Neural progenitor cell (in vitro differentiated cells): ENCODE measurements at regions not wholly inside any gene's neighbourhood (a gene's known extent, or its start where the extent isn't known, plus 50 kb on each side); places are given as distances from the start of the nearest gene placed in this dataset.
A peak's percentile ranks its signal among the peaks of the same experiment; 100 is the strongest.
"Not testable (repeated sequence)": the region's sequence is repeated elsewhere in the genome, so short reads cannot be mapped to it uniquely, and the experiment has no call there.

Source experiments
- DNase-seq: peaks from one replicate; pipeline ENCODE4 v3.0.0-alpha.2; 2016; ENCODE audit warnings: low spot score
- H2AFZ ChIP-seq: fragments of 200-600 bp; sonication (generic); replicated peaks from 2 replicates; pipeline ENCODE4 v1.6.1; 2016; ENCODE audit warnings: antibody characterized with exemption
- H3F3A ChIP-seq: fragments of 200-600 bp; sonication (generic); 2 replicates; pipeline ENCODE4 v1.6.1; 2016; ENCODE audit warnings: antibody characterized with exemption, low read depth
- H3K27ac ChIP-seq: fragments of 200-600 bp; sonication (generic); 2 replicates; pipeline ENCODE4 v1.5.1; 2016; ENCODE audit warnings: mild to moderate bottlenecking
- H3K27me3 ChIP-seq: fragments of 200-600 bp; sonication (generic); 2 replicates; pipeline ENCODE4 v1.6.1; 2016; ENCODE audit warnings: mild to moderate bottlenecking, moderate library complexity
- H3K36me3 ChIP-seq: fragments of 200-600 bp; sonication (generic); 2 replicates; pipeline ENCODE4 v1.5.1; 2016
- H3K4me1 ChIP-seq: fragments of 200-600 bp; sonication (generic); 2 replicates; pipeline ENCODE4 v1.6.1; 2016; ENCODE audit warnings: mixed run types
- H3K4me2 ChIP-seq: fragments of 200-600 bp; sonication (generic); 2 replicates; pipeline ENCODE4 v1.6.1; 2016
- H3K4me3 ChIP-seq: fragments of 200-600 bp; sonication (generic); 2 replicates; pipeline ENCODE4 v1.5.1; 2016
- H3K79me2 ChIP-seq: fragments of 200-600 bp; sonication (generic); 2 replicates; pipeline ENCODE4 v1.6.1; 2016; ENCODE audit warnings: low read depth
- H3K9ac ChIP-seq: fragments of 200-600 bp; sonication (generic); 2 replicates; pipeline ENCODE4 v1.6.1; 2016
- H3K9me3 ChIP-seq: fragments of 200-600 bp; sonication (generic); 2 replicates; pipeline ENCODE4 v1.5.1; 2016; ENCODE audit warnings: low read depth
- H4K20me1 ChIP-seq: fragments of 200-600 bp; sonication (generic); 2 replicates; pipeline ENCODE4 v1.6.1; 2016; ENCODE audit warnings: low read depth
- H3K27ac Mint-ChIP-seq: 3 replicates; pipeline ENCODE4 v1.8.0; 2021; ENCODE audit warnings: mixed read lengths
- H3K27me3 Mint-ChIP-seq: 2 replicates; pipeline ENCODE4 v1.8.0; 2022; ENCODE audit warnings: low read depth, mild to moderate bottlenecking, inconsistent platforms, moderate library complexity, mixed read lengths; ENCODE audit not compliant: insufficient read depth
- H3K36me3 Mint-ChIP-seq: 3 replicates; pipeline ENCODE4 v1.8.0; 2021; ENCODE audit warnings: mixed read lengths
- H3K4me1 Mint-ChIP-seq: 3 replicates; pipeline ENCODE4 v1.8.0; 2021; ENCODE audit warnings: mixed read lengths
- H3K4me3 Mint-ChIP-seq: 3 replicates; pipeline ENCODE4 v1.8.0; 2021; ENCODE audit warnings: mild to moderate bottlenecking, moderate library complexity, mixed read lengths
- H3K9me3 Mint-ChIP-seq: 3 replicates; pipeline ENCODE4 v1.8.0; 2020; ENCODE audit warnings: mixed read lengths
- CTCF ChIP-seq: fragments of 200-600 bp; sonication (generic); IDR thresholded peaks from 2 replicates; pipeline ENCODE4 v1.5.1; 2017; ENCODE audit warnings: antibody characterized with exemption, mild to moderate bottlenecking
- EZH2 ChIP-seq: fragments of 200-600 bp; sonication (generic); IDR thresholded peaks from 2 replicates; pipeline ENCODE4 v1.6.1; 2017; ENCODE audit warnings: antibody characterized with exemption, mild to moderate bottlenecking, moderate library complexity
- EZH2phosphoT487 ChIP-seq: fragments of 200-600 bp; sonication (generic); IDR thresholded peaks from 2 replicates; pipeline ENCODE4 v1.6.1; 2017; ENCODE audit warnings: antibody characterized with exemption

DNA sequence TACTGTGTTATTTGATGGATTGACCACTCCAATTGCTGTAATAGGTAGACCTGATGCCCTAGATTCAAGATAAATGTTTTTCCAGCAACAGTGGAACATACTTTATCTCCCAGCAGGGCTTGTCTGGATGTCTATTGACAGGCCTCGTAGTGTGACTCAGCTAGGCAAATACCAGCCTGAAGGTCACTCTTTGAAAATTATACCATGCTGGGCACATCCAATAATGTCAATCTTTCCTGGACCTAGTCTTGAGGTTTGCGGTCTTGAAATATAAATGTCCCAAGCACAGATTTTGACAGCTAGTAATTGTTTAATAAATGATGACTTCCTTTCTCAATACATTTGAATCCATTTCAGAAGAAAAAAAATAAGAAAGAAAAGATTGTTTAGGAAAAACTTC is 1138.0 kb upstream of the TMPRSS15 start:
- H3K4me2 ChIP-seq = no peak overlapping the region
- peaks cover 30% of the 10 kb centered on the region for H3K9me3 Mint-ChIP-seq
- no peaks in the 10 kb centered on the region for H3K9me3 ChIP-seq
- no peak overlapping the region for H3K27ac Mint-ChIP-seq
- no peaks in the 10 kb centered on the region for H3K79me2 ChIP-seq
- H3K4me1 Mint-ChIP-seq = peaks cover 10% of the 10 kb centered on the region
- no peak overlapping the region for H3K4me3 ChIP-seq
- H3K27ac ChIP-seq = no peak overlapping the region
- H3F3A ChIP-seq = no peaks in the 10 kb centered on the region
- no peak for DNase-seq
- H3K27me3 ChIP-seq = no peaks in the 10 kb centered on the region
- peaks cover 6% of the 10 kb centered on the region for H3K27me3 Mint-ChIP-seq
- peaks cover 5% of the 10 kb centered on the region for H3K4me1 ChIP-seq
- TF ChIP-seq EZH2phosphoT487 = no peak
- TF ChIP-seq EZH2 = no peak
- no peak for TF ChIP-seq CTCF
- H3K36me3 ChIP-seq = no peaks in the 10 kb centered on the region
- no peak overlapping the region for H3K9ac ChIP-seq
- H3K36me3 Mint-ChIP-seq = peaks cover 3% of the 10 kb centered on the region
- H4K20me1 ChIP-seq = no peaks in the 10 kb centered on the region
- no peak overlapping the region for H2AFZ ChIP-seq
- no peak overlapping the region for H3K4me3 Mint-ChIP-seq

- Mint-ChIP-seq H3K4me1 (peaks cover 14% of the 10 kb centered on the region), H3K9me3 (peaks cover 37% of the 10 kb centered on the region)
- not testable (repeated sequence) for H3K4me1 ChIP-seq, H3K4me3 Mint-ChIP-seq, H3K27ac ChIP-seq, H3K27me3 ChIP-seq, H3K4me2 ChIP-seq, H3K9ac ChIP-seq, H3K27me3 Mint-ChIP-seq, DNase-seq, H3K9me3 ChIP-seq, H3F3A ChIP-seq, H3K36me3 Mint-ChIP-seq, H4K20me1 ChIP-seq, H3K79me2 ChIP-seq, H3K4me3 ChIP-seq, H2AFZ ChIP-seq, H3K27ac Mint-ChIP-seq, H3K36me3 ChIP-seq
These were observed 1140.9 kb upstream of the TMPRSS15 start for GRCh38 chr21:19544493-19544892.

DNA sequence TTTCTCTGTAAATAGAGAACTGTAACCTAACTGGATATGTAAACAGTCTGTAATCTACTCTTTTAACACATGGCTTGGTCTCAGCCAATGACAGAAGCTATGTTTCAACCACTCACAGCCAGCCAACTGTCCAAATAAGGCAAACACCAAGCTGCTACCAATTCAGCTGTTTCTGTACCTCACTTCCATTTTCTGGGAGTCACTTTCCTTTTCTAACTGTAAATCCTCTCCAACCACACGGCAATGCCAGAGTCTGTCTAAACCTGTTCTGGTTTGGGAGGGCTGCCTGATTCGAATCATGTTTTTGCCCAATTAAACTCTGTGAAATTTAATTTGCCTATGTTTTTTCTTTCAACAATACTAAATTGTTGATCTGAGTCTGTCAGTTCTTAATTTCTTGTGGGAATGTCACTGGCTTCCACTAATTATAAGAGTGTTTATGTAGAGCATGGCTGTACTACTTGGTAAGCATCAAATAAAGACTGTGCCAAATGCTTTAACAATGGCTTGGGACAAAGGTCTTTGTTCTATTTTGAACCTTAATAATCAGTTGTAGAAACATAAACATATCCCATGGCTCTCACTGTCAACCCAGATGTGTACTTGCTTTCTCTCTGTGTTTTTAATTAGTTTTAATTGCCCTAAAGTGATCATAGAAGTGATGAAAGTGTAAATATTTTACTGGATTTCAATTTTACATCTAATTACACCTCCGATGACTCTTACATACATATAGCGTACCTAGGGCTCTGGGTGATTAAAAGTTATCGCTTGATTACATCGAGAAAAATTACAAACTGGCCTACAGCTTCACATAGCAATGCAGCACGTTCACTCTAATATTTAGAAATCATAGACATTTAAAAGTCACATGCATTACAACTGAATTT is 1144.6 kb upstream of the TMPRSS15 start:
- H3F3A ChIP-seq = peaks cover 6% of the 10 kb centered on the region
- peak overlapping the region; percentile 44 for H2AFZ ChIP-seq
- H4K20me1 ChIP-seq = no peaks in the 10 kb centered on the region
- H3K27me3 ChIP-seq = no peaks in the 10 kb centered on the region
- no peak for DNase-seq
- Mint-ChIP-seq H3K4me1 (peaks cover 4% of the 10 kb centered on the region), H3K4me3 (no peak overlapping the region), H3K36me3 (peaks cover 3% of the 10 kb centered on the region), H3K27ac (no peak overlapping the region), H3K27me3 (peaks cover 5% of the 10 kb centered on the region), H3K9me3 (peaks cover 43% of the 10 kb centered on the region)
- no peak overlapping the region for H3K4me3 ChIP-seq
- no peak overlapping the region for H3K9ac ChIP-seq
- no peak overlapping the region for H3K4me2 ChIP-seq
- no peak overlapping the region for H3K27ac ChIP-seq
- no peaks in the 10 kb centered on the region for H3K9me3 ChIP-seq
- H3K4me1 ChIP-seq = peaks cover 5% of the 10 kb centered on the region
- H3K36me3 ChIP-seq = no peaks in the 10 kb centered on the region
- no peaks in the 10 kb centered on the region for H3K79me2 ChIP-seq
- TF ChIP-seq EZH2phosphoT487 (no peak), CTCF (no peak), EZH2 (no peak)

DNA sequence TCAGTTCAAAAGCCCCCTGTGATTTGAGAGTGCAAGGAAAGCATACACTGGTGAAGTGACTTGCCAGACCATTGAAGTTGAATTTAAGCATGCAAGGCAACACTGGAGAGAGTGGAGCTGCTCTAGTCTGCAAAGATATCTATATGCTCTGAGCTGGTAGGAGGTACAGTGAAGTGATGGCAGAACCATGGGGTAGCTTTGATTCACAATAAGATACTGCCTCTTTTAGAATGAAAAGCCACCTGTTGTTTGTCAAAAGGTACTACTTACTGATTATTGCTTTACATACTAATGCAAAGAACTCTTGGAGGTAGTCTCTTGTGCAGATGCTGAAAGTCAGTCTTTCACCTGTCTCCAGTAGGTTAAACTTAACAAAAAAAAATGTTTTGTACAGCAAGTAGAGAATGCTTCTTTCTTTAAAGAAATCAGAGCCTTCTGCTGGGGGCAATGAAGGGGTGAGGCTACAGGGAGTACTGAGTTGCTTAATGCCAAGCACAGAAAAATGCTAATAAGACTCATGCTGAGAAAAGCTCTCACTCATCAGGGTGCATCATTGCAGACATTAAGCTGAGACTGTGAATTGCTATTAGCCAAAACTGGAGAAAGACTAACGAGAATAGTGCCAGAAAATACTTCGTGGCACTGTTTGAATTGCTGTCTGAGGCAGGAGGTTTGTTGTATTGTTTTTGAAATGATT is 1150.5 kb upstream of the TMPRSS15 start:
- peak overlapping the region; percentile 13 for H3K4me3 Mint-ChIP-seq
- Histone ChIP-seq H3K27me3 (no peaks in the 10 kb centered on the region), H3K36me3 (no peaks in the 10 kb centered on the region), H3K4me3 (peak overlapping the region; percentile 25), H3K79me2 (no peaks in the 10 kb centered on the region), H3F3A (peaks cover 23% of the 10 kb centered on the region), H3K9me3 (no peaks in the 10 kb centered on the region), H3K4me1 (peaks cover 28% of the 10 kb centered on the region), H2AFZ (no peak overlapping the region), H3K9ac (no peak overlapping the region), H4K20me1 (no peaks in the 10 kb centered on the region), H3K4me2 (peak overlapping the region; percentile 42), H3K27ac (no peak overlapping the region)
- TF ChIP-seq EZH2phosphoT487 (no peak), CTCF (no peak), EZH2 (no peak)
- peaks cover 2% of the 10 kb centered on the region for H3K36me3 Mint-ChIP-seq
- H3K27ac Mint-ChIP-seq = no peak overlapping the region
- H3K9me3 Mint-ChIP-seq = peaks cover 16% of the 10 kb centered on the region
- peaks cover 2% of the 10 kb centered on the region for H3K27me3 Mint-ChIP-seq
- peaks cover 30% of the 10 kb centered on the region for H3K4me1 Mint-ChIP-seq
- DNase-seq = peak; percentile 57
